Medulla oblongata (tissue), 1 donor: ENCODE measurements at regions not wholly inside any gene's neighbourhood (a gene's known extent, or its start where the extent isn't known, plus 50 kb on each side); places are given as distances from the start of the nearest gene placed in this dataset.
"Not testable (repeated sequence)": the region's sequence is repeated elsewhere in the genome, so short reads cannot be mapped to it uniquely, and the experiment has no call there.

ENCODE experiments used
- DNase-seq: peaks from one replicate; pipeline ENCODE4 v3.0.0-alpha.2; 2015; ENCODE audit errors: extremely low spot score

GRCh38 chr4:123158576-123158975 is 236.2 kb upstream of the NUDT6 start:
- no peak for DNase-seq

DNA sequence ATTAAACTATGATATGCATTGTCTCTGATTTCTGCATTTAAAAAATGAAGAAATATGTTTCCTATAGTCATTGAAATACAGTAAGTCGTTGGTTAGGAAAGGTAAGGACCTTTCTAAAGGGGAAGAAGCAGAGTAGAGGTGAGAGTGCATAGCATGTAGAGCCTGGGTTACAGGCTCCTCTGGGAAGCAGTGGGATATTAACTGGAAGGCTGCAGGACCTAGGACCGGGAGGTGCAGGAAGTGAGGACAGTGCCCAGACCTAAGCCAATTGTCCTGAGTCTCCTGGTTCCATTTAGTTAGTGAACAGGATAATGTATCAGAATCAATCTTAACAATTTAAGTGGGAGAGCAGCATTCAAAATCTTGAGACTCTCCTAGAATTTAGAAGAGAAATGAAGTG is 237.1 kb upstream of the NUDT6 start:
- no peak for DNase-seq

- DNase-seq = no peak
These were observed 233.7 kb upstream of the SPRY1 start for GRCh38 chr4:123162859-123163258.

GRCh38 chr4:123163501-123163900 is 233.1 kb upstream of the SPRY1 start:
- no peak for DNase-seq

GRCh38 chr4:123166023-123166422 is 230.6 kb upstream of the SPRY1 start:
- no peak for DNase-seq

DNA sequence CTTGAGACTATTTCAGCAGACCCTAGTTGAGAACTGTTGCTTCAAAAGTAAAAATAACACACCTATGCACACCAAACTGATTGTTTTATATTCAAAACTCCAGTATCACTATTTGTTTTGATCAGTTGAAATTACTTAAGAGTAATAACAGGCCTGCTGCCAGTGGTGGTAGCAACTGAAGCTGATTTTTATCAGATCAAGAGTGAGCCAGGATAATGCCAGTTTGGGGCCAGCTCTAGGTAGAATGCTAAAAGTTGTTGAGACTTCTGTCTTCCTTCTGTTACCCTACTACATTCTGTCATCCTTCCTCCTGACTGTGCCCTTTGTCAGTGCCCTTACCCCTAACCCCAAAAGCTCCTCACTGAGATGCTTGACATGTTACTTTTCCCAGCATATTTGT is 228.7 kb upstream of the SPRY1 start:
- no peak for DNase-seq

DNA sequence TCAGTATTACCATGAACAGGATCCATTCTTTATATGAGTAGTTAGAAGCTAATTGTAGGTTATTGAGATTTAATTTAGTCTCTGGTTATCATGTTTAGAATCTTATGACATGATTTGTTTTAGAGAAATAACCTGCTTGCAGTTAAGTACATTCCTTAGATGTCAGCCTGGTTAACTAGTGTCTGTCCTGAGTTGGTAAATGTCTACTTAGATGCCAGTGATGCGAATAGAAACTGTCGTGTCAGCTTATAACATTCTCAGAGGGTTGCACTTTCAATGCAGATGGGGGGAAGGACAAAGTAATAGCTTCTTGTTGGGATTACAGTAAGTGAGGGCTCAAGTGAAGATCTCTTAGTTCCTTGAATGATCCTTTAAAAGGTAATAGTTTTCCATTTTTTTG is 227.8 kb upstream of the SPRY1 start:
- DNase-seq = no peak

- no peak for DNase-seq
These were observed 225.8 kb upstream of the SPRY1 start for GRCh38 chr4:123170843-123171242.

- no peak for DNase-seq
These were observed 220.0 kb upstream of the SPRY1 start for GRCh38 chr4:123176605-123177004.

- no peak for DNase-seq
These were observed 214.3 kb upstream of the SPRY1 start for GRCh38 chr4:123182289-123182688.

GRCh38 chr4:123183308-123183707 is 213.3 kb upstream of the SPRY1 start:
- DNase-seq = no peak

DNA sequence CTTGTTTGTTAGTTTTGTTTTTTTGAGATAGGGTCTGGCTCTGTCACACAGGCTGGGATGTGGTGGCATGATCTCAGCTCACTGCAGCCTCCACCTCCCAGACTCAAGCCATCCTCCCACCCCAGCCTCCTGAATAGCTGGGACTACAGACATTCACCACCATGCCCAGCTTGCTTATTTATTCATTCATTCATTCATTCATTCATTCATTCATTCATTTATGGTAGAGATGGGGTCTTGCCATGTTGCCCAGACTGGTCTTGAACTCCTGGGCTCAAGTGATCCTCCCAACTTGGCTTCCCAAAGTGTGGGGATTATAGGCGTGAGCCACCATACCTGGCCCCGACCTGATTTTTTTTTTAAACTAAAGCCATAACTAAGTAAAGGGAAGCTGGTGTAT is 212.8 kb upstream of the SPRY1 start:
- DNase-seq = not testable (repeated sequence)

- DNase-seq = no peak
These were observed 209.9 kb upstream of the SPRY1 start for GRCh38 chr4:123186731-123187130.

DNA sequence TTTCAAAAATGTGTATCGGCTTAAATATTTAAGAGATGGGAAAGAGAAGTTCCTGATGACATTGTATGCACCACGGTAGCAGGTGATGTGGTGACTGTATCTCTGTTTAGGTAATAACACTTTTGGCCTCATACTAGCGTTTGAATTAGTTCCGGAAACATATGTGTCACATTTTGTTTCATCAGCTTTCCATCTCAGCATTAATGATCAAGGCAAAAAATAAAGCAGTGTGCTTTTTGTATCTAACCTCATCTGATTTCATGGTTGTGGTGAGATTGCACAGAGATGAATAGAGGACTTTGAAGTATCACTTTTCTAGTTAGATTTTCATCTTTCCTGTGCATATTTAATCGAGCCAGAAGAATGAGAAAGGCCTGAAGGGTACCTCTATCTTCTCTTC is 206.4 kb upstream of the SPRY1 start:
- DNase-seq = no peak

GRCh38 chr4:123191728-123192127 is 204.9 kb upstream of the SPRY1 start:
- no peak for DNase-seq

DNA sequence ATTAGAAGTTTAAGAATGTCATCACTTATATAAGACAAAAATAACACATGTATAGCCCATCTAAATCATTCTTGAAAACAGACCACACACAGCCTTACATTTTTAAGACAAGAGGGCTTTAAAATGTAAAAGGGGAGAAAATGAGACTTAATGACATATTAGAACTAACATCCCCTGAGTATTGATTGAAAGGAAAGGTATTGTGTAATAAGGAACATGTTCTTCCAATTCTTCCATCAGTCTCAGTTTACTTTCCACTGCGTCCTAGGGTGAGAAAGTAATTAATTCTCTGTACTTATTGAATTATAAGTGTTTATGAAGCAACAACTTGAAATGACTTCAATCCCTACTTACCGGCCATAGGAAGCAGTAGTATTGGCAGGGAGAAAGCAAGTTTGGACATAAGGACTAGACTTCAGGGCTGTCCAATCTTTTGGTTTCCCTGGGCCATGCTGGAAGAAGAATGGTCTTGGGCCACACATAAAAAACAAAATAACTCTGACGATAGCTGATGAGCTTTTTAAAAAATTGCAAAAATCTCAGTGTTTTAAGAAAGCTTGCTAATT is 202.7 kb upstream of the SPRY1 start:
- DNase-seq = no peak

GRCh38 chr4:123198706-123199105 is 197.9 kb upstream of the SPRY1 start:
- DNase-seq = no peak

DNA sequence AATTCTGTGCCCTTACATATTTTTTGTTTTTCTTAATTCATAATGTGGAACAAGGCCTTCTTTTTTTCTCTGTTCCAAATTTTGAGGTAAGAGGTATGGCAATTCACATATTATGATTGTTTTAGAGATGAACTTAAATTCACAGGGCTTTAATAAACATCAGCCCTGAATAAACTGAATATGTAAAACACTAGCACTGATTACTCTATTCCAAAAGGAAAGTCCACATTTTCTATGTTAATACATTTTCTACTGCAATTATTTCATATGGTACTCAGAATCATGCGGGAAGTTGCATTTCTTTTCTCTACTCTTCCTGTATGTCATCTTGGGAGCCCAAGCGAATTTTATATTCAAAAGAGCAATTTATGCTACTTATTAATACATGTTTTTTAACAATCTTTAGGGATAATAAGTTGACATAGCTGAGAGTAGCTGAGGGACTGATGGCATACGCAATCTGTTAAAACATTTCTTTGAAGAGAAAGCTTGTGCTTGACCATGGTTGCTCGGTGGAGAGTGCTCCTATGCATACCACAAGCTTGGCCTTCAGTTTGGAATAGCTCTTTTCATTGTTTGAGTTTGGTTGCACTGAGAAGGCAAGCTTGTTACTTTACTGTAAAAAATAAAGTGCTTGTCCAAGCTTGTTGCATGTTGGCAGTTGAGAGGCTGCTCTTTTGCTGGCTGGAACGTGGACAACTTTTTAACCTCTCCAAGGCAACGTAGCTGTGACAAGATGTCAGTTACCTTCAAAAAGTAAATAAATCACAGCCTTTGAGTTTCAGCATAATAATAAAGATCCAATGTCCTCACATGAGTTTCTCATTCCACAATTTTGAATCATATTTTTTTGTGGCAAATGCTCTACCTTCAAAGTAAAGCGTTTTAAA is 196.3 kb upstream of the SPRY1 start:
- no peak for DNase-seq

- DNase-seq = no peak
These were observed 191.9 kb upstream of the SPRY1 start for GRCh38 chr4:123204737-123205136.

DNA sequence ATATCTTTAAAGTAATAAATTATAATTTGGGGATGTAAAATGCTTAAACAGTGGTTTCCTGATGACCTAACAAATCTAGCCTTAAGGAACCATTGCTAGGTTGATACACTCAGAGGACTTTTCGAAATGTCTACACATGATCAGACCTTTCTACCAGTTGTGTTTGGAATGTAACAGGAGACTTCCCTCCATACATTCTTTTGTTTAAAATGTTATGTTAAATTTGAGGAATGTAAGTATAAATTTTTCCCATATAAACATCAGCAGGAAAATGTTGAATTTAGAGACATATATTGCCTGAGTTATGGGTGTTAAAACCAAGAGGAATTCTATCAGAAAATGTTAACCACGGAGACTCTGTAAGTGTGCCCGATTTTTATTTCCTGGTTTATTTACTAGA is 190.6 kb upstream of the SPRY1 start:
- DNase-seq = no peak

- no peak for DNase-seq
These were observed 187.2 kb upstream of the SPRY1 start for GRCh38 chr4:123209436-123209835.

DNA sequence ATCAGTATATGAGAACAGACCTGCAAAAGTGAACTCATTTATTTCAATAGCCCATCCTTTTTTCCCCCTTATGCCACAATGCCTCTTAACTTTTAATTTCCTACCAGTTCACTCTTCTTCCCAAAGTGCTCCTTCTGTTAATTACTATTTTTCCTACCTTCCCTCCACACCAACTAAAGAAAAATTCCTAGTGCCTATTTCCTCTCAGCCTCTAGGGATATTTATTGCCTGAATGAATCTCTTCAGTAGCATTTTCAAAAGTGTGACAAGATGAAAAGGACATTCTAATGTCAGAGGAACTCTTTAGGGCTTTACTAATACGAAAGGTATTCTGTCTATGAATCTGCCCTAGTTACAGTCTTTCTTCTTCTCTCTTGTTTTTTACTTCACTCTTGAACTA is 181.1 kb upstream of the SPRY1 start:
- no peak for DNase-seq

DNA sequence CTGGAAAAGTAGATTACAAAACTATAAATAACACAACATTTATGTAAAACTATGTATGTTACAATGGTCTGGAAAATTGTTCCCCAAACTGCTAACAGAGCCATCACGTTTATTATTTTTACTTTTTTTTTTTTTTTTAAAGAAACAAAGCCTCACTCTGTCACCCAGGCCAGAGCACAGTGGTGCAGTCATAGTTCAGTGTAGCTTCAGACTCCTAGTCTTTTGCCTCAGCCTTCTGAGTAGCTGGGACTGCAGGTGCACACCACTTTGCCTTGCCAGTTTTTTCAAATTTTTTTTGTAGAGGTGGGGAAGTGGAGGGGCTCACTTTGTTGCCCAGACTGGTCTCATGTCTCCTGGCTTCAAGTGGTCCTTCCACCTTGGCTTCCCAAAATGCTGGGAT is 180.1 kb upstream of the SPRY1 start:
- no peak for DNase-seq

GRCh38 chr4:123216946-123217345 is 179.6 kb upstream of the SPRY1 start:
- no peak for DNase-seq
